Right lobe of liver (tissue), 6 donors: ENCODE measurements at regions not wholly inside any gene's neighbourhood (a gene's known extent, or its start where the extent isn't known, plus 50 kb on each side); places are given as distances from the start of the nearest gene placed in this dataset.

Source experiments
- ATAC-seq, 4 donors: fragments of 200-7000 bp; cut with Tn5 transposase; one replicate each; pipeline ENCODE4 v1.9.1; 2020; ENCODE audit warnings: mild to moderate bottlenecking in 4 of 4, moderate library complexity in 4 of 4
- DNase-seq, 3 donors: peaks; one replicate each; pipeline ENCODE4 v3.0.0-alpha.2; 2020
- H3K27ac ChIP-seq, 3 donors: fragments of 200-600 bp; one replicate each; pipeline ENCODE4 v1.8.0; 2022
- H3K27me3 ChIP-seq, 2 donors: fragments of 200-600 bp; one replicate each; pipeline ENCODE4 v1.8.0; 2022
- H3K36me3 ChIP-seq, 4 donors: fragments of 200-600 bp; sonication (generic) in 1 of 4; one replicate each; pipeline versions ENCODE4 v1.5.1 to v1.8.0; 2017 to 2022; ENCODE audit warnings: control low read depth in 1 of 4
- H3K4me1 ChIP-seq, 4 donors: fragments of 200-600 bp; sonication (generic) in 1 of 4; one replicate each; pipeline versions ENCODE4 v1.5.1 to v1.8.0; 2017 to 2022; ENCODE audit warnings: control low read depth in 1 of 4
- H3K4me3 ChIP-seq, 3 donors: fragments of 200-600 bp; one replicate each; pipeline ENCODE4 v1.8.0; 2022
- H3K9me3 ChIP-seq, 4 donors: fragments of 200-600 bp; sonication (generic) in 1 of 4; one replicate each; pipeline versions ENCODE4 v1.5.1 to v1.8.0; 2017 to 2022; ENCODE audit warnings: control low read depth in 1 of 4
- CTCF ChIP-seq, 4 donors: fragments of 200-600 bp in 3 of 4; fragments of 450-650 bp in 1 of 4; IDR thresholded peaks; one replicate each; pipeline versions ENCODE4 v1.5.1 to v1.8.0; 2016 to 2022; ENCODE audit warnings: antibody characterized with exemption in 4 of 4, mild to moderate bottlenecking in 2 of 4
- POLR2A ChIP-seq: fragments of 450-650 bp; IDR thresholded peaks from one replicate; pipeline ENCODE4 v1.6.1; 2017; ENCODE audit warnings: antibody characterized with exemption, mild to moderate bottlenecking
- WGBS: methylation state at CpG from one replicate; pipeline ENCODE4 v1.1.6; 2018; ENCODE audit warnings: low coverage, low lambda C conversion rate; ENCODE audit not compliant: insufficient coverage; ENCODE audit errors: missing lambda C conversion rate; 5-methylcytosine and 5-hydroxymethylcytosine counted together
- intact Hi-C, 2 donors: fragments of 100-400 bp; cut with DNase I; formaldehyde crosslinking; loops; one replicate each; pipeline versions ENCODE4 v1.11.2 to v1.14.1; 2022
- donor health status: DM: no; HTN: yes; CAD: no.
- donor health status: DM: no; HTN: no; CAD: no.
- donor health status: DM: no; HTN: no; CAD: no.
- donor health status: DM: no; HTN: yes; CAD: no.
- donor health status: DM: no; HTN: yes; CAD: no.

DNA sequence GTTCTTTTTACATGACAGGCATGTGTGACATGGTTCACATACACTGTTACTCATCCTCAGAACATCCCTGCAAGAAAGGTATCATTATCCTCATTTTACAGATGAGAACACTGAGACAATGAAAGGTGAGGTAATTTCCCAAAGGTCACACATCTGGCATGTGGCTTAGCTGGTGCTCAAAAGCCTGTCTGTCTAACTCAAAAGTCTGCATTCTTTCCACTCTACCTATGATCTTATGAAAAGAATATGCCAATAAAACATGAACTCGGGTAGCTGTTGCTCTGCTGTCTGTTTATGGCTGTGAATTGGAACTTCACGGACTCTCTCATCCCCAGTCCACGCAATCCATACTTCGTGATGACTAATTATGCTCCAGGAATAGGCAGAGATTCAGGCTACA, 79.0 kb upstream of the ODAD2 start:
- no peak for DNase-seq
- intact Hi-C loops: no loop called here

GRCh38 chr10:28075424-28075823, 76.5 kb upstream of the ODAD2 start:
- no peak for TF ChIP-seq POLR2A
- no peak for TF ChIP-seq CTCF (IDR thresholded peaks at IDR 0.05)
- no peaks in the 10 kb centered on the region for H3K4me1 ChIP-seq
- no peak overlapping the region for H3K27ac ChIP-seq
- H3K4me3 ChIP-seq: no peak overlapping the region
- ATAC-seq (no peak), DNase-seq (no peak)
- no peaks in the 10 kb centered on the region for H3K27me3 ChIP-seq
- H3K36me3 ChIP-seq: no peaks in the 10 kb centered on the region
- WGBS: 92% methylated on average over 8 of the region's 8 CpGs
- intact Hi-C loops: no loop called here
- no peaks in the 10 kb centered on the region for H3K9me3 ChIP-seq

More for the DNA sequence above, 79.0 kb upstream of the ODAD2 start:
- Histone ChIP-seq H3K4me1 (no peaks in the 10 kb centered on the region), H3K36me3 (no peaks in the 10 kb centered on the region), H3K9me3 (no peaks in the 10 kb centered on the region), H3K4me3 (no peak overlapping the region), H3K27me3 (no peaks in the 10 kb centered on the region), H3K27ac (no peak overlapping the region)
- WGBS: 76% methylated on average over 4 of the region's 4 CpGs
- no peak for ATAC-seq
- TF ChIP-seq POLR2A (no peak), CTCF (IDR thresholded peaks at IDR 0.05) (no peak)

- no peaks in the 10 kb centered on the region for H3K36me3 ChIP-seq
- WGBS: 100% methylated on average over 1 of the region's 1 CpG
- no peak overlapping the region for H3K4me3 ChIP-seq
- intact Hi-C loops: no loop called here
- H3K9me3 ChIP-seq: no peaks in the 10 kb centered on the region
- no peak for TF ChIP-seq POLR2A
- no peak for TF ChIP-seq CTCF (IDR thresholded peaks at IDR 0.05)
- DNase-seq (no peak), ATAC-seq (no peak)
- H3K4me1 ChIP-seq: no peaks in the 10 kb centered on the region
- H3K27ac ChIP-seq: no peak overlapping the region
- H3K27me3 ChIP-seq: no peaks in the 10 kb centered on the region
Measured at GRCh38 chr10:28072573-28072972, 73.7 kb upstream of the ODAD2 start.

- no peak overlapping the region for H3K4me3 ChIP-seq
- no peak for DNase-seq
- H3K27ac ChIP-seq: no peak overlapping the region
- no peaks in the 10 kb centered on the region for H3K36me3 ChIP-seq
- ATAC-seq: no peak
- no peaks in the 10 kb centered on the region for H3K27me3 ChIP-seq
- 61% methylated on average over 5 of the region's 5 CpGs for WGBS
- H3K9me3 ChIP-seq: no peaks in the 10 kb centered on the region
- intact Hi-C loops: no loop called here
- H3K4me1 ChIP-seq: no peaks in the 10 kb centered on the region
- TF ChIP-seq POLR2A (no peak), CTCF (IDR thresholded peaks at IDR 0.05) (no peak)
Measured at GRCh38 chr10:28060031-28060607, 61.2 kb upstream of the ODAD2 start.

GRCh38 chr10:28058746-28059145, 59.9 kb upstream of the ODAD2 start:
- Histone ChIP-seq H3K27me3 (no peaks in the 10 kb centered on the region), H3K36me3 (no peaks in the 10 kb centered on the region), H3K27ac (no peak overlapping the region), H3K9me3 (no peaks in the 10 kb centered on the region), H3K4me1 (no peaks in the 10 kb centered on the region), H3K4me3 (no peak overlapping the region)
- ATAC-seq (no peak), DNase-seq (no peak)
- 97% methylated on average over 7 of the region's 7 CpGs for WGBS
- intact Hi-C loops: no loop called here
- TF ChIP-seq CTCF (IDR thresholded peaks at IDR 0.05) (no peak), POLR2A (no peak)
